GM18861 (cell line): ENCODE measurements at regions not wholly inside any gene's neighbourhood (a gene's known extent, or its start where the extent isn't known, plus 50 kb on each side); places are given as distances from the start of the nearest gene placed in this dataset.
"Not testable (repeated sequence)": the region's sequence is repeated elsewhere in the genome, so short reads cannot be mapped to it uniquely, and the experiment has no call there.

Experiments used
- ATAC-seq: cut with Tn5 transposase; IDR thresholded peaks from one replicate; pipeline ENCODE4 v1.9.1; 2021; ENCODE audit not compliant: unreplicated experiment

- not testable (repeated sequence) for ATAC-seq
These were observed 113.4 kb downstream of the XPNPEP1 start for GRCh38 chr10:109809954-109810353.

DNA sequence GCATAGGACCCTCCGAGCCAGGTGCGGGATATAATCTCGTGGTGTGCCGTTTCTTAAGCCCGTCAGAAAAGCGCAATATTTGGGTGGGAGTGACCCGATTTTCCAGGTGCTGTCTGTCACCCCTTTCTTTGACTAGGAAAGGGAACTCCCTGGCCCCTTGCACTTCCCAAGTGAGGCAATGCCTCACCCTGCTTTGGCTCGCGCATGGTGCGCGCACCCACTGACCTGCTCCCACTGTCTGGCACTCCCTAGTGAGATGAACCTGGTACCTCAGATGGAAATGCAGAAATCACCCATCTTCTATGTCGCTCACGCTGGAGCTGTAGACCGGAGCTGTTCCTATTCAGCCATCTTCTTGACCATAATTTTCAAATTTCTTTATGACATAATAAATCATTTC, 122.1 kb downstream of the XPNPEP1 start:
- not testable (repeated sequence) for ATAC-seq

GRCh38 chr10:109790647-109791046, 132.7 kb downstream of the XPNPEP1 start:
- no peak for ATAC-seq

- ATAC-seq, result no peak
These were observed 139.1 kb downstream of the XPNPEP1 start for GRCh38 chr10:109784236-109784635.

DNA sequence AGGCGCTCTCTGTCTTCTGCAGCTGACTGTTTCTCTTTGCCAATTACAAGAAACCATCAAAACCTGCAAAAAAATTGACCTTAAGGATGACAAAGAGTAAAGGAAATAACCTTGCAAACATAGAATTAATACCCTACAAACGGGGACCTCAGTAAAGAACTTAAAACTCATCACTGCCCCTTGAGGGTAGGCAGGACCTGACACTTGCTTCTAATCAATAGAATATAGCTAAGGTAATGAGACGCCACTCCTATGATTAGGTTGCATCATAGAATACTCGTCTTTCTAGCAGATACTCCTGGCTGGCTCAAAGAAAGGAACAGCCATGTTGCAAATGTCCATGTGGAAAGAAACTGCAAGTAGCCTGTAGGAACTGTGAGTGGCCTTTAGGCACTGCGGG, 140.0 kb downstream of the XPNPEP1 start:
- ATAC-seq, result no peak

GRCh38 chr10:109780997-109781396, 142.3 kb downstream of the XPNPEP1 start:
- no peak for ATAC-seq

- ATAC-seq, result no peak
These were observed 144.3 kb downstream of the XPNPEP1 start for GRCh38 chr10:109778993-109779392.

- ATAC-seq, result no peak
These were observed 149.2 kb downstream of the XPNPEP1 start for GRCh38 chr10:109774121-109774440.

DNA sequence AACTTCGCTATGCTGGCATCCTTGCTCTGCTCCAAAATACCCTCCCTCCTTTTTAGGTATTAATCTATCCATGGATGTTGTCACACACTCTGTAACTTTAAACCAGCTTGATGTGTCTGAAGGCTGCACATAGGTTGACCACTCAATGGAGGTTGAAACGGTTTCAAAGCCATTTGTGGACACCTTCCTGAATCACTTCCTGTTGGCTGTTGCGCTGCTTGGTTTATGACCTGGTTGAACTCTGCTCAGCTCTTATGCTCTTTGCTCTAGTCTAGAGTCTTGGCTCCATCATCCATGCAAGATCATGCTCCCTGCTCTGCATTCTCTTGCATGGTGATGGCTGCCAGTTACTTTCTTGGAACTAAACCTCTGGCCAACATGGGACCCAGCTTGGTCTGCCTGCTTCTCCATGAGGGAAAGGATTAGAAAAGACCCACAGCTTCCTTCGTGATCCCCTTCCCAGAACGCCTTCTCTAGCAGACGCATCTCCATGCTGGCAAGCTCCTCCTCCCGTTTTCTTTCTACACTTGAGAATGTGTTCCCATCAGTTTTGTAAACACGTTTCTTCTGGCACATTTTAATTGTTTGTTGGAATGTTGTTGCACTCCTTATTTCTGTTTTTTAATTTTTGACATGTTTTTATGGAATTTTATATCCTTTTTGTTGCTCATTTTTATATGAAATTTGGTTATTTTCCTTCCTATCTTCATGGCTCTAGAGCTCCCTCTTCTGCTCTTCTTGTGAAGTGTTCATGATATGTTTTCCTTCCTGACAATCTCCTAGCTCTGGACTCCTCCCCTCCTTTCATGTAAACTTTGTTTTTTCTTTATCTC, 149.8 kb downstream of the XPNPEP1 start:
- ATAC-seq, result no peak

GRCh38 chr10:109770663-109771062, 152.6 kb downstream of the XPNPEP1 start:
- no peak for ATAC-seq

DNA sequence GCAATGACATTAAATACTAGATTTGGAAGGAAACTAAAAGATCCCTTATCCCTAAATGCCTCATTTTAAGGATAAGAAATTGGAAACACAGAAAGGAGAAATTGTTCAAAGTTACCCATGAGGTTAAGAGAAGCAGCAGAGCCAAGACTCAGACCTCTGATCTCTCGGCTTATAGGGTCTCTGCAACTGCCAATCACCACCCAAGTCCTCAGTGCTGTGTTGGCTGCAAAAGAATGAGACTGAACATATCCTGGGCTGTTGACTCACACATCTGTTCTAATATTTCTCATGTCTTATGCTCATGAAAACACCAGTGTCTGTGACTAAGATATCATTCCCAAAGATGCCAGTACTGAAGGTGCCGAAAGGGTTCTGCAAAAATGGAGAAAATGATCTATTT, 153.3 kb downstream of the XPNPEP1 start:
- no peak for ATAC-seq

GRCh38 chr10:109765838-109766237, 157.5 kb downstream of the XPNPEP1 start:
- no peak for ATAC-seq

- ATAC-seq, result no peak
These were observed 160.8 kb downstream of the XPNPEP1 start for GRCh38 chr10:109762555-109762954.

- ATAC-seq, result not testable (repeated sequence)
These were observed 165.6 kb downstream of the XPNPEP1 start for GRCh38 chr10:109757670-109758069.

DNA sequence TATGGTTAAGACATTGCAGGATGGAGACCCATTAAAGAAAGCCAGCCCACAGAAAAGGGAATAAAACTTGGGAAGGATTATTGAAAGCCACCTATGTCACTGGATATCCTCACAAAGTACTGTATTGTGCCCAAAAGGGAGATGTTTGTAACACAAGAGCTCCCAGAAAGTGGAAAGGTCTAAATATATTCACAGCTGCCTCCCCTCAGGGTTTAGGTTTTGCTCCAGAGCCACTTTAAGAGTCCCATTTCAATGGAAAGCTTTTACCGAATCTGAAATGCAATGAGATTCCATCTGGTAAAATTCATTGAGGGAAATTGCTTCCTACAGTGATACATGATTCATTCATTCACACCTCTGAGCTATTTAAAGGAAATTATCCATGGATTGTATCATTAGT, 176.4 kb downstream of the XPNPEP1 start:
- ATAC-seq, result no peak

DNA sequence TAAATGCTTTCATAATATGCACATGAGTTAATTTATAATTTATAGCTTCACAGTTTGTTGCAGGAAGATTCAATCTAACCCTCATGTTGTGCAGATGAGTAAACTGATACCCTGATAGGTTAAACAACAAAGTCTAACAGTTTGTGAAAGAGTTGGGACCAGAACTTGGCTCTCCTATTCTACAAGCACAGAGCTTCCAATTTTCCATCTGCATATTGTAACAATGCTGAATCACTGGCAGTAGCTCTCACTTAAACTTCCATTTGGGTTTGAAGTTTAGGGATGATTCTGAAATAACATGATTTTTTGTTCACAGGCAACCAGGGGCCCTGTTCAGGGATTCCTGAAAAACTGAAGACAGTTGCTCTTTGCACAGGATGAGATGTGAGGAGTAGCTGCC, 179.3 kb downstream of the XPNPEP1 start:
- ATAC-seq, result no peak

DNA sequence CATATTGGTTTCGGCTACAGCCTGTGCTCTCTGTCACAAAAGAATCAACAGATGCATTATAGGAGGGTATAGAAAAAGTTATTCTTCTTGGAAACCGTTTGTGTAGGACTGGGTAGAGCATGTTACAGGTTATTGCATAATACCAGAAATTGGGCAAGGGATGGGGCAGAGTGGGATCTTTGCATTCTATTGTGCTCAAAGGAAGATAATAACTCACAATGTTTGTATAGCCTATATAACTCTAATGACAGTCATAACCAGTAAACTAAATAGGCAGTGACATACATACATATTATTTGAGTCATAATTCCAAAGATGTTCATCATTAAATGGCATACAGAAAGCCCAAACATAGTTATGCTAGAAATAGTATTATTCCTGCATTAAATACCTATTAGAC, 179.7 kb downstream of the XPNPEP1 start:
- no peak for ATAC-seq

DNA sequence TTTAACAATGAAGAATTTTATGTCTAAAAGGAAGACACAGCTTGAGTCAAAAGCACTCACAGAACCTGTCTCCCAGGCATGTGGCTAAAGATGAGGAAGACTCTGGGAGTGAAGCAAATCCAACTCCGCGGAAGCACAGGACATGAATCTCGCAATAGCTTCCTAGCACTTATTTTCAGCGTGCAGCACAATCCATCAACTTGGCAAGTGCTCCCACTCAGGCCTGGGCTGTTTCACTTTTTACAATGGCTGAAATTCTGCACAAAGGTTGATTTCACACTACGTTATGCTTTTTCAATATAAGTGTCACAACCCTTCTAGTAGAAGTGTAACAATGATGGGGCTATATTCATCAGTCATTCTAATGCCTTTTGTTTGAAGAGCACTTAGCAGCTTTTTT, 180.2 kb downstream of the XPNPEP1 start:
- no peak for ATAC-seq

DNA sequence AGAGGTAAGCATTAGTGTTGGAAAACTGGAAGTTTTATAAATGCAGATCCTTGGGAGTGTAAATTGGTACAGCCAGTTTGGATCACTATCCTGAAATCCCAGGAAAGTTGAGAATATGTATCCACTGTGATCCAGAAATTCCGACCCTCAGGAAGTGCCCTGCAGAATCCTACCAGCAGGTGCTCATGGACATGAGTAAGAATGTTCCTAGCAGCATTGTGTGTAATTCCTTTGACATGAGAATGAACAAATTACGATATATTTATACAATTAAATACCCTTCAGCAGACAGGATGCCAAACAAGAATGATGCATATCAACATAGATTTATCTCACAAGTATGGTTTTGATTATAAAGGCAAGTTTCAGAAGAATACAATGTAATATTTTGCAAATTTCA, 181.6 kb downstream of the XPNPEP1 start:
- no peak for ATAC-seq

DNA sequence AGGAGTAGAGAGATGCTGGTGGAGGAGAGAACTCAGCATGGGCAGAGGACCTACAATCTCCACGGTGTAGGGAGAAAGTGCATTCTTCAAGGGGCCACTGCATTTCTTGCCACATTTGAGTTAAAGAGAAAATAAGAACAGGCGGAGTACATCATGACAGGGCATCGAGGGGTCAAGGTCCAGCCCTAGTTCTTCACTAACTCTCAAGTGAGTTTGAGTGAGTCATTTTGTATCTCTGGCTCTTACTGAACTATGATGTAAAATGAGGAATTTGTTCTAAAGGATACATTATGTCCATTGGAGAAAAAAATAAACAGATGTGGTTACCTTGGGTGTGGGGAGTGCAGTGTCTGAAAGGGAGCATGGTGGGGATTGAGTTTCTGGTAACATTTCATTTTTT, 182.9 kb downstream of the XPNPEP1 start:
- ATAC-seq, result no peak

GRCh38 chr10:109737626-109738025, 185.7 kb downstream of the XPNPEP1 start:
- ATAC-seq, result no peak

- no peak for ATAC-seq
These were observed 186.3 kb downstream of the XPNPEP1 start for GRCh38 chr10:109737009-109737408.

DNA sequence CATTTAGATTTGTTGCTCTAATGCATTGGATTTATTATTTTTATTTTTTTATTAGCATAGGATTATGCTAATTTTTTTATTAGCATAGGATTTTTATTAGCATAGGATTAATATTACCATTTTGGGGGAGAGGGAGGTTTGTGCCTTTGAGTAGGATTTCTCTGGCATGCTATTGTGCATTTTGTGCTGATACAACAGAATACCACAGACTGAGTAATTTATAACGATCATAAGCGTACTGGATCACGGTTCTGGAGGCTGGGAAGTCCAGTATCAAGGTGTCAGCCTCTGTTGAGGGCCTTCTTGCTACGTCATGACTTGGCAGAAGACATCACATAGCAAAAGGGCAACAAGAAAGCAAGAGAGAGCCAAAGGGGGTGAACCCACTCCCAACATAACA, 187.5 kb downstream of the XPNPEP1 start:
- ATAC-seq, result no peak
